Endothelial cell of umbilical vein (primary cell): ENCODE measurements at regions not wholly inside any gene's neighbourhood (a gene's known extent, or its start where the extent isn't known, plus 50 kb on each side); places are given as distances from the start of the nearest gene placed in this dataset.

Experiments used
- BruUV-seq: library from RNA; stranded (reverse); fragments of 400-500 nt; replicated peaks from 2 replicates; lab custom pipeline; 2021; lab: Mats Ljungman, UMichigan
- CTCF ChIA-PET: fragments of 300-600, 350-600 bp; sonication (Branson Sonifier 250); formaldehyde crosslinking; loops from one replicate; lab custom pipeline; 2021; ENCODE audit warnings: antibody characterized with exemption, inconsistent platforms; lab: Charles Lee
- POLR2A ChIA-PET: fragments of 300-600, 350-600 bp; sonication (Branson Sonifier 250); formaldehyde crosslinking; loops from one replicate; lab custom pipeline; 2021; ENCODE audit warnings: antibody characterized with exemption, inconsistent platforms; lab: Charles Lee
- DNase-seq: peaks from one replicate; pipeline ENCODE4 v3.0.0-alpha.2; 2011; ENCODE audit warnings: low read depth, low spot score
- FAIRE-seq: peaks from 2 replicates; lab custom pipeline; 2011; peaks lifted over from hg19 to GRCh38; lab: Jason Lieb, UNC
- H2AFZ ChIP-seq: 2 replicates; pipeline ENCODE4 v1.6.0; 2012; ENCODE audit warnings: low read depth, low read length, control low read depth, inconsistent platforms
- H3K27ac ChIP-seq: 2 replicates; pipeline ENCODE4 v1.5.1; 2011; ENCODE audit warnings: low read depth, mild to moderate bottlenecking, control low read depth, low read length, moderate library complexity; ENCODE audit not compliant: insufficient read depth
- H3K27me3 ChIP-seq, 2 experiments: 2 replicates each; pipeline versions ENCODE4 v1.6.0 to v1.6.1; 2011; ENCODE audit warnings: low read length in 2 of 2, mixed read lengths in 1 of 2; ENCODE audit not compliant: control insufficient read depth in 2 of 2, insufficient read depth in 2 of 2
- H3K36me3 ChIP-seq, 2 experiments: 2 replicates in 1 of 2; 3 replicates in 1 of 2; pipeline ENCODE4 v1.5.1; 2011; ENCODE audit warnings: low read length in 2 of 2, mild to moderate bottlenecking in 1 of 2, moderate library complexity in 1 of 2; ENCODE audit not compliant: control insufficient read depth in 2 of 2, insufficient read depth in 2 of 2; ENCODE audit errors: extremely low read depth in 1 of 2
- H3K4me1 ChIP-seq: 3 replicates; pipeline ENCODE4 v1.5.1; 2011; ENCODE audit warnings: mild to moderate bottlenecking, low read length; ENCODE audit not compliant: control insufficient read depth, insufficient read depth; ENCODE audit errors: extremely low read depth
- H3K4me2 ChIP-seq: 2 replicates; pipeline ENCODE4 v1.6.1; 2011; ENCODE audit warnings: low read length, control low read depth, mixed read lengths; ENCODE audit not compliant: insufficient read depth
- H3K4me3 ChIP-seq, 3 experiments: fragments of 200-600 bp in 1 of 3; sonication (generic), shearing (Covaris generic) in 1 of 3; replicated peaks in 1 of 3; 2 replicates each; pipeline ENCODE4 v1.5.1; 2011 to 2016; ENCODE audit warnings: control low read depth in 3 of 3, low read length in 3 of 3, mild to moderate bottlenecking in 2 of 3, inconsistent platforms in 1 of 3, low read depth in 1 of 3, moderate library complexity in 1 of 3; ENCODE audit not compliant: insufficient read depth in 1 of 3
- H3K79me2 ChIP-seq: 2 replicates; pipeline ENCODE4 v1.6.0; 2012; ENCODE audit warnings: low read length, inconsistent platforms; ENCODE audit not compliant: control insufficient read depth, insufficient read depth
- H3K9ac ChIP-seq: replicated peaks from 2 replicates; pipeline ENCODE3; 2011; ENCODE audit warnings: low read length, control low read depth; ENCODE audit not compliant: insufficient read depth; ENCODE audit errors: extremely low read depth
- H3K9me1 ChIP-seq: replicated peaks from 3 replicates; pipeline ENCODE4 v1.6.0; 2011; ENCODE audit warnings: mild to moderate bottlenecking, low read length; ENCODE audit not compliant: control insufficient read depth, insufficient read depth; ENCODE audit errors: extremely low read depth
- H3K9me3 ChIP-seq: replicated peaks from 2 replicates; pipeline ENCODE4 v1.5.1; 2012; ENCODE audit warnings: low read length, inconsistent platforms; ENCODE audit not compliant: control insufficient read depth, insufficient read depth
- H4K20me1 ChIP-seq: replicated peaks from 2 replicates; pipeline ENCODE3; 2011; ENCODE audit warnings: mild to moderate bottlenecking, low read length; ENCODE audit not compliant: control insufficient read depth, insufficient read depth; ENCODE audit errors: extremely low read depth
- EZH2 ChIP-seq: IDR thresholded peaks from 2 replicates; pipeline ENCODE4 v1.6.1; 2012; ENCODE audit warnings: borderline replicate concordance, low read depth, mild to moderate bottlenecking, moderate library complexity, low read length, inconsistent platforms; ENCODE audit not compliant: severe bottlenecking
- FOS ChIP-seq: IDR thresholded peaks from 2 replicates; pipeline ENCODE4 v1.6.1; 2011; ENCODE audit warnings: mild to moderate bottlenecking, low read length, moderate library complexity, borderline replicate concordance; ENCODE audit not compliant: insufficient read depth
- GATA2 ChIP-seq: IDR thresholded peaks from 2 replicates; pipeline ENCODE4 v1.7.0; 2011; ENCODE audit warnings: low read depth, mild to moderate bottlenecking, moderate library complexity, mixed read lengths, low read length; ENCODE audit not compliant: insufficient read length, insufficient read depth
- JUN ChIP-seq: IDR thresholded peaks from 2 replicates; pipeline ENCODE4 v1.6.1; 2011; ENCODE audit warnings: borderline replicate concordance, low read depth; ENCODE audit not compliant: insufficient read length, insufficient read depth
- MYC ChIP-seq: IDR thresholded peaks from one replicate; pipeline ENCODE4 v1.6.1; 2011; ENCODE audit warnings: mild to moderate bottlenecking, low read depth, low read length
- POLR2A ChIP-seq: IDR thresholded peaks from 2 replicates; pipeline ENCODE4 v1.6.1; 2012; ENCODE audit warnings: low read depth, mild to moderate bottlenecking, control low read depth, low read length
- POLR2AphosphoS5 ChIP-seq: IDR thresholded peaks from 2 replicates; pipeline ENCODE4 v1.6.1; 2012; ENCODE audit warnings: low read depth, mild to moderate bottlenecking, control low read depth, low read length, moderate library complexity; ENCODE audit not compliant: insufficient read depth
- dilution Hi-C: fragments of 300-500 bp; cut with MboI; formaldehyde crosslinking; loops from one replicate; pipeline ENCODE4 v1.15.0; 2019; ENCODE audit warnings: low sequenced_read_pairs; ENCODE audit not compliant: extremely low pct_ligation_motif_present
- intact Hi-C: fragments of 100-400 bp; cut with micrococcal nuclease; formaldehyde crosslinking; loops from one replicate; pipeline ENCODE4 v1.10.0; 2022
- TF ChIP-seq, protein P1 (sequence below): IDR thresholded peaks from 2 replicates; pipeline ENCODE4 v1.6.1; 2011; ENCODE audit not compliant: insufficient read depth, insufficient read length
- TF ChIP-seq, protein P2 (sequence below), 2 donors: IDR thresholded peaks; 1 replicate in 1 of 2; 2 replicates in 1 of 2; pipeline ENCODE4 v1.5.1; 2011; ENCODE audit warnings: low read length in 2 of 2, mild to moderate bottlenecking in 2 of 2, moderate library complexity in 2 of 2, control low read depth in 1 of 2, inconsistent platforms in 1 of 2, low read depth in 1 of 2; ENCODE audit not compliant: insufficient read depth in 1 of 2; ENCODE audit errors: extremely low read depth in 1 of 2

GRCh38 chr17:14541714-14542113 lies 240.8 kb downstream of the HS3ST3B1 start:
- no TSS peak for BruUV-seq
- H3K79me2 ChIP-seq, result no peaks in the 10 kb centered on the region
- H3K36me3 ChIP-seq, result no peaks in the 10 kb centered on the region
- FAIRE-seq (no peak), DNase-seq (no peak)
- H3K27ac ChIP-seq, result no peak overlapping the region
- H3K4me1 ChIP-seq, result no peaks in the 10 kb centered on the region
- H3K4me3 ChIP-seq, result no peak overlapping the region
- no peaks in the 10 kb centered on the region for H4K20me1 ChIP-seq
- intact Hi-C loops (no loop called here), dilution Hi-C loops (no loop called here)
- no peak overlapping the region for H3K4me2 ChIP-seq
- H3K9ac ChIP-seq, result no peak overlapping the region
- H3K9me1 ChIP-seq, result no peaks in the 10 kb centered on the region
- no peak overlapping the region for H2AFZ ChIP-seq
- peaks cover 7% of the 10 kb centered on the region for H3K9me3 ChIP-seq
- POLR2A ChIA-PET, result no interaction called here
- no peak for TF ChIP-seq FOS
- TF ChIP-seq JUN, result no peak
- no peak for TF ChIP-seq MYC
- no peak for TF ChIP-seq POLR2AphosphoS5
- no peak for TF ChIP-seq EZH2
- TF ChIP-seq, protein P1, sequence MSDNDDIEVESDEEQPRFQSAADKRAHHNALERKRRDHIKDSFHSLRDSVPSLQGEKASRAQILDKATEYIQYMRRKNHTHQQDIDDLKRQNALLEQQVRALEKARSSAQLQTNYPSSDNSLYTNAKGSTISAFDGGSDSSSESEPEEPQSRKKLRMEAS, result no peak
- TF ChIP-seq GATA2, result no peak
- no peak for TF ChIP-seq POLR2A
- TF ChIP-seq, protein P2, sequence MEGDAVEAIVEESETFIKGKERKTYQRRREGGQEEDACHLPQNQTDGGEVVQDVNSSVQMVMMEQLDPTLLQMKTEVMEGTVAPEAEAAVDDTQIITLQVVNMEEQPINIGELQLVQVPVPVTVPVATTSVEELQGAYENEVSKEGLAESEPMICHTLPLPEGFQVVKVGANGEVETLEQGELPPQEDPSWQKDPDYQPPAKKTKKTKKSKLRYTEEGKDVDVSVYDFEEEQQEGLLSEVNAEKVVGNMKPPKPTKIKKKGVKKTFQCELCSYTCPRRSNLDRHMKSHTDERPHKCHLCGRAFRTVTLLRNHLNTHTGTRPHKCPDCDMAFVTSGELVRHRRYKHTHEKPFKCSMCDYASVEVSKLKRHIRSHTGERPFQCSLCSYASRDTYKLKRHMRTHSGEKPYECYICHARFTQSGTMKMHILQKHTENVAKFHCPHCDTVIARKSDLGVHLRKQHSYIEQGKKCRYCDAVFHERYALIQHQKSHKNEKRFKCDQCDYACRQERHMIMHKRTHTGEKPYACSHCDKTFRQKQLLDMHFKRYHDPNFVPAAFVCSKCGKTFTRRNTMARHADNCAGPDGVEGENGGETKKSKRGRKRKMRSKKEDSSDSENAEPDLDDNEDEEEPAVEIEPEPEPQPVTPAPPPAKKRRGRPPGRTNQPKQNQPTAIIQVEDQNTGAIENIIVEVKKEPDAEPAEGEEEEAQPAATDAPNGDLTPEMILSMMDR (IDR thresholded peaks at IDR 0.05; ENCODE audit: extremely low read depth in 1 of 2, insufficient read depth in 1 of 2, low read depth in 1 of 2, low read length in 2 of 2), result no peak
- CTCF ChIA-PET, result no interaction called here
- no peaks in the 10 kb centered on the region for H3K27me3 ChIP-seq
